HCT116 (cell line): ENCODE measurements at regions not wholly inside any gene's neighbourhood (a gene's known extent, or its start where the extent isn't known, plus 50 kb on each side); places are given as distances from the start of the nearest gene placed in this dataset.

Source experiments
- ATAC-seq: fragments of 200-7000 bp; cut with Tn5 transposase; 2 replicates; pipeline ENCODE4 v1.9.1; 2020; ENCODE audit warnings: mild to moderate bottlenecking, moderate library complexity
- BruUV-seq: library from RNA; stranded (reverse); fragments of 400-500 nt; replicated peaks from 2 replicates; lab custom pipeline; 2021; lab: Mats Ljungman, UMichigan
- CTCF ChIA-PET: fragments of 300-600 bp; sonication (Branson Sonifier 250); formaldehyde crosslinking; loops from one replicate; lab custom pipeline; 2021; ENCODE audit warnings: antibody characterized with exemption; lab: Charles Lee
- POLR2A ChIA-PET: fragments of 300-600, 350-600 bp; sonication (Branson Sonifier 250); formaldehyde crosslinking; loops from one replicate; lab custom pipeline; 2021; ENCODE audit warnings: antibody characterized with exemption; lab: Charles Lee
- RAD21 ChIA-PET, 2 experiments: fragments of 300-600 bp; sonication (Branson Sonifier 250); formaldehyde crosslinking; loops; one replicate each; lab custom pipeline; 2023; ENCODE audit warnings: low total read pairs in 2 of 2; ENCODE audit not compliant: uncharacterized antibody in 2 of 2, unreplicated experiment in 2 of 2, low non-redundant PET in 1 of 2; lab: Charles Lee
- DNase-seq: peaks from one replicate; pipeline ENCODE4 v3.0.0-alpha.2; 2010; ENCODE audit warnings: low read depth, low spot score
- H2AFZ ChIP-seq: fragments of 200-600 bp; shearing (Covaris generic), sonication (generic); 2 replicates; pipeline ENCODE4 v1.6.1; 2017; ENCODE audit warnings: low read depth, mixed run types, mixed read lengths, antibody characterized with exemption, low read length; ENCODE audit not compliant: poor library complexity, severe bottlenecking
- H3K27ac ChIP-seq: 2 replicates; pipeline ENCODE4 v1.5.1; 2012; ENCODE audit warnings: low read depth, low read length
- H3K27me3 ChIP-seq: fragments of 200-600 bp; sonication (generic); 2 replicates; pipeline ENCODE4 v1.6.1; 2016; ENCODE audit warnings: mixed run types, low read length, mixed read lengths; ENCODE audit not compliant: insufficient read depth
- H3K36me3 ChIP-seq, 2 experiments: fragments of 200-500 bp in 1 of 2; fragments of 200-600 bp in 1 of 2; sonication (Bioruptor generic) in 1 of 2; sonication (generic) in 1 of 2; 2 replicates each; pipeline versions ENCODE4 v1.5.1 to v1.6.1; 2014 to 2016; ENCODE audit warnings: low read length in 2 of 2, inconsistent platforms in 1 of 2, mixed read lengths in 1 of 2, mixed run types in 1 of 2; ENCODE audit not compliant: insufficient read depth in 2 of 2, control insufficient read depth in 1 of 2
- H3K4me1 ChIP-seq, 2 experiments: fragments of 200-600 bp in 1 of 2; sonication (generic) in 1 of 2; 2 replicates each; pipeline versions ENCODE4 v1.5.1 to v1.6.1; 2012 to 2017; ENCODE audit warnings: low read length in 2 of 2, inconsistent platforms in 1 of 2, mild to moderate bottlenecking in 1 of 2, mixed read lengths in 1 of 2, mixed run types in 1 of 2, moderate library complexity in 1 of 2; ENCODE audit not compliant: insufficient read depth in 2 of 2, control insufficient read depth in 1 of 2
- H3K4me2 ChIP-seq: fragments of 200-600 bp; sonication (generic); 2 replicates; pipeline ENCODE4 v1.6.1; 2017; ENCODE audit warnings: mixed run types, low read length, mixed read lengths
- H3K4me3 ChIP-seq, 2 experiments: fragments of 200-600 bp in 1 of 2; sonication (generic) in 1 of 2; replicated peaks in 1 of 2; 2 replicates each; pipeline ENCODE4 v1.5.1; 2011 to 2016; ENCODE audit warnings: low read length in 2 of 2, control low read depth in 1 of 2, low read depth in 1 of 2, mild to moderate bottlenecking in 1 of 2, mixed read lengths in 1 of 2, mixed run types in 1 of 2
- H3K79me2 ChIP-seq: fragments of 200-600 bp; sonication (generic); 2 replicates; pipeline ENCODE4 v1.6.1; 2017; ENCODE audit warnings: mild to moderate bottlenecking, mixed run types, low read length, moderate library complexity, mixed read lengths; ENCODE audit not compliant: insufficient read depth
- H3K9ac ChIP-seq: fragments of 200-600 bp; sonication (generic); 2 replicates; pipeline ENCODE4 v1.6.1; 2016; ENCODE audit warnings: low read length, mixed read lengths
- H3K9me2 ChIP-seq: fragments of 200-600 bp; sonication (generic), shearing (Covaris generic); 2 replicates; pipeline ENCODE4 v1.6.1; 2017; ENCODE audit warnings: mixed run types, mild to moderate bottlenecking, moderate library complexity; ENCODE audit not compliant: insufficient read depth
- H3K9me3 ChIP-seq, 2 experiments: fragments of 200-500 bp in 1 of 2; fragments of 200-600 bp in 1 of 2; sonication (Bioruptor generic) in 1 of 2; sonication (generic) in 1 of 2; 2 replicates each; pipeline ENCODE4 v1.6.1; 2014 to 2017; ENCODE audit warnings: low read length in 2 of 2, mixed read lengths in 2 of 2, inconsistent platforms in 1 of 2, low read depth in 1 of 2, mild to moderate bottlenecking in 1 of 2, mixed run types in 1 of 2, moderate library complexity in 1 of 2; ENCODE audit not compliant: control insufficient read depth in 1 of 2, insufficient read depth in 1 of 2
- H4K20me1 ChIP-seq: fragments of 200-600 bp; sonication (generic), shearing (Covaris generic); 2 replicates; pipeline ENCODE4 v1.6.1; 2017; ENCODE audit warnings: mixed run types, mild to moderate bottlenecking, moderate library complexity; ENCODE audit not compliant: insufficient read depth
- CBX3 ChIP-seq: IDR thresholded peaks from 2 replicates; pipeline ENCODE4 v1.6.1; 2012; ENCODE audit warnings: low read depth
- CEBPB ChIP-seq: IDR thresholded peaks from 2 replicates; pipeline ENCODE4 v1.6.1; 2012; ENCODE audit warnings: low read depth
- EGR1 ChIP-seq: IDR thresholded peaks from 2 replicates; pipeline ENCODE4 v1.6.1; 2012; ENCODE audit warnings: low read depth
- ELF1 ChIP-seq: IDR thresholded peaks from 2 replicates; pipeline ENCODE4 v1.6.1; 2012; ENCODE audit warnings: low read depth, borderline replicate concordance
- EZH2 ChIP-seq: fragments of 200-600 bp; sonication (generic); IDR thresholded peaks from 2 replicates; pipeline ENCODE4 v1.6.1; 2017; ENCODE audit warnings: antibody characterized with exemption, mixed run types
- EZH2phosphoT487 ChIP-seq: fragments of 200-600 bp; IDR thresholded peaks from 2 replicates; pipeline ENCODE4 v1.6.1; 2018; ENCODE audit warnings: antibody characterized with exemption, borderline replicate concordance
- FOSL1 ChIP-seq: IDR thresholded peaks from 2 replicates; pipeline ENCODE4 v1.6.1; 2012; ENCODE audit warnings: low read depth
- JUND ChIP-seq: IDR thresholded peaks from 2 replicates; pipeline ENCODE4 v1.6.1; 2012
- REST ChIP-seq: IDR thresholded peaks from 2 replicates; pipeline ENCODE4 v1.6.1; 2012; ENCODE audit warnings: low read depth
- SP1 ChIP-seq: IDR thresholded peaks from 2 replicates; pipeline ENCODE4 v1.6.1; 2012; ENCODE audit warnings: low read depth
- SRF ChIP-seq: IDR thresholded peaks from 2 replicates; pipeline ENCODE4 v1.6.1; 2012; ENCODE audit warnings: low read depth
- YY1 ChIP-seq: IDR thresholded peaks from 2 replicates; pipeline ENCODE4 v1.6.1; 2011; ENCODE audit warnings: low read length, low read depth, moderate library complexity, mild to moderate bottlenecking; ENCODE audit not compliant: insufficient replicate concordance; ENCODE audit errors: extremely low read depth
- ZFX ChIP-seq: fragments of 450-650 bp; IDR thresholded peaks from 2 replicates; pipeline ENCODE4 v1.6.1; 2017
- intact Hi-C: fragments of 100-400 bp; cut with micrococcal nuclease; formaldehyde crosslinking; loops from 2 replicates; pipeline ENCODE4 v1.10.0; 2022
- TF ChIP-seq, protein P1 (sequence below): IDR thresholded peaks from 2 replicates; pipeline ENCODE4 v1.6.1; 2012
- TF ChIP-seq, protein P2 (sequence below), 3 experiments: fragments of 200-600 bp in 1 of 3; sonication (generic) in 1 of 3; IDR thresholded peaks in 2 of 3; conservative IDR thresholded peaks in 1 of 3; 2 replicates each; pipeline ENCODE4 v1.5.1; 2012 to 2017; ENCODE audit warnings: low read depth in 2 of 3, low read length in 2 of 3, antibody characterized with exemption in 1 of 3, borderline replicate concordance in 1 of 3, control low read depth in 1 of 3, mild to moderate bottlenecking in 1 of 3, mixed read lengths in 1 of 3, mixed run types in 1 of 3, moderate library complexity in 1 of 3; ENCODE audit not compliant: insufficient read depth in 1 of 3

DNA sequence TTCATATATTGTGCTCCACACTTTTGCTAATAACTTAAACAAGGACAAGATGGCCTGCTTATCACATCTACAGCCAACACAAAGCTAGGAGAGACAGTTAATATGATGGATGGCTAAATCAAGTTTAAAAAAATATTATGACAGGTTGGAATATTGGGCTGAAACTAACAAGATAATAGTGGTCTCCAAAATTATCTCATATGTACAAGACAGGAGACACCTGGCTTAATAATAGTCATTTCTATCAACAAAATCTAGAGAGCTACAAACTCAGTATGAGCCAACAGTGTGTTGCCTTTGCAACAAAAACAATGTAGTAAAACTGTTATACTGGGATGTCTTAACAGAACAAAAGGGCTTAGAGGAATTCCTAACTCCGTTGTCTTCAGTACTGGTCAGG is 317.1 kb upstream of the COL8A1 start:
- ChIA-PET CTCF (no interaction called here), RAD21 (no interaction called here), POLR2A (no interaction called here)
- Histone ChIP-seq H3K9ac (no peak overlapping the region), H2AFZ (no peak overlapping the region), H3K79me2 (no peaks in the 10 kb centered on the region), H3K4me3 (no peak overlapping the region), H3K9me3 (no peaks in the 10 kb centered on the region), H3K9me2 (no peaks in the 10 kb centered on the region), H3K4me1 (no peaks in the 10 kb centered on the region), H4K20me1 (no peaks in the 10 kb centered on the region), H3K27ac (no peak overlapping the region), H3K36me3 (no peaks in the 10 kb centered on the region), H3K27me3 (peaks cover 40% of the 10 kb centered on the region), H3K4me2 (no peak overlapping the region)
- intact Hi-C loops, result no loop called here
- TF ChIP-seq, protein P1, sequence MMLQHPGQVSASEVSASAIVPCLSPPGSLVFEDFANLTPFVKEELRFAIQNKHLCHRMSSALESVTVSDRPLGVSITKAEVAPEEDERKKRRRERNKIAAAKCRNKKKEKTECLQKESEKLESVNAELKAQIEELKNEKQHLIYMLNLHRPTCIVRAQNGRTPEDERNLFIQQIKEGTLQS, result no peak
- TF ChIP-seq EZH2phosphoT487 (no peak), YY1 (no peak), SRF (no peak), CEBPB (no peak), REST (no peak), JUND (no peak)
- ATAC-seq, result no peak
- no TSS peak for BruUV-seq
- no peak for DNase-seq

DNA sequence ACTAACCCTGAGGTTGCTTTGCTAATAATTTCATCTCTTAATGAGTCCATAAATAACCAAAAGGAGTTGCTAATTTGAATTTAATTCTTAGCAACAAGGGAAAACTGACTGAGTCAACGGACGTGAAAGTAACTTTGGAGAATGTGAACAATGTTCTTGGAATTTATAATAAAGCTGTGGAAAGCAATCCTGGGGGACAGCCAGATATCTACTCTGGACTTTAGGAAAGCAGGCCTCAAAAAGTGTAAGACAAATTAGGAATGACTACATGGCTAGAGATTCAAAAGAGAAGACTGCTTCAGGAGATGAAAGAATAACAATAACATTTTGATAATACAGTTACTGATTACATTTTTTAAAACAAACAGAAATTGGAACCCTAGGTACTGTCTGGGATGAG is 318.4 kb upstream of the COL8A1 start:
- no peak overlapping the region for H3K4me3 ChIP-seq
- H3K4me2 ChIP-seq, result no peak overlapping the region
- no peak for DNase-seq
- H3K27me3 ChIP-seq, result peaks cover 27% of the 10 kb centered on the region
- BruUV-seq, result no TSS peak
- POLR2A ChIA-PET, result no interaction called here
- no peak overlapping the region for H3K9ac ChIP-seq
- H2AFZ ChIP-seq, result no peak overlapping the region
- no peaks in the 10 kb centered on the region for H4K20me1 ChIP-seq
- no peak for ATAC-seq
- no peaks in the 10 kb centered on the region for H3K9me3 ChIP-seq
- CTCF ChIA-PET, result no interaction called here
- H3K9me2 ChIP-seq, result no peaks in the 10 kb centered on the region
- no peaks in the 10 kb centered on the region for H3K36me3 ChIP-seq
- RAD21 ChIA-PET, result no interaction called here
- no peaks in the 10 kb centered on the region for H3K79me2 ChIP-seq
- no peak overlapping the region for H3K27ac ChIP-seq
- H3K4me1 ChIP-seq, result no peaks in the 10 kb centered on the region
- intact Hi-C loops, result no loop called here
- TF ChIP-seq SRF (no peak), SP1 (no peak), EZH2phosphoT487 (no peak), EZH2 (no peak), JUND (no peak), ZFX (no peak), FOSL1 (no peak), ELF1 (no peak), EGR1 (no peak), CBX3 (no peak)
- TF ChIP-seq, protein P1, result no peak
- TF ChIP-seq, protein P2, sequence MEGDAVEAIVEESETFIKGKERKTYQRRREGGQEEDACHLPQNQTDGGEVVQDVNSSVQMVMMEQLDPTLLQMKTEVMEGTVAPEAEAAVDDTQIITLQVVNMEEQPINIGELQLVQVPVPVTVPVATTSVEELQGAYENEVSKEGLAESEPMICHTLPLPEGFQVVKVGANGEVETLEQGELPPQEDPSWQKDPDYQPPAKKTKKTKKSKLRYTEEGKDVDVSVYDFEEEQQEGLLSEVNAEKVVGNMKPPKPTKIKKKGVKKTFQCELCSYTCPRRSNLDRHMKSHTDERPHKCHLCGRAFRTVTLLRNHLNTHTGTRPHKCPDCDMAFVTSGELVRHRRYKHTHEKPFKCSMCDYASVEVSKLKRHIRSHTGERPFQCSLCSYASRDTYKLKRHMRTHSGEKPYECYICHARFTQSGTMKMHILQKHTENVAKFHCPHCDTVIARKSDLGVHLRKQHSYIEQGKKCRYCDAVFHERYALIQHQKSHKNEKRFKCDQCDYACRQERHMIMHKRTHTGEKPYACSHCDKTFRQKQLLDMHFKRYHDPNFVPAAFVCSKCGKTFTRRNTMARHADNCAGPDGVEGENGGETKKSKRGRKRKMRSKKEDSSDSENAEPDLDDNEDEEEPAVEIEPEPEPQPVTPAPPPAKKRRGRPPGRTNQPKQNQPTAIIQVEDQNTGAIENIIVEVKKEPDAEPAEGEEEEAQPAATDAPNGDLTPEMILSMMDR (IDR thresholded peaks at IDR 0.05 in 2 of 3, conservative IDR thresholded peaks at IDR 0.05 in 1 of 3; ENCODE audit: borderline replicate concordance in 1 of 3, insufficient read depth in 1 of 3, low read depth in 2 of 3, low read length in 2 of 3), result no peak
